NCI-H1694 treated with DMSO at 0.1 percent for 48 hours (cell line): ENCODE measurements at regions not wholly inside any gene's neighbourhood (a gene's known extent, or its start where the extent isn't known, plus 50 kb on each side); places are given as distances from the start of the nearest gene placed in this dataset.

Experiments used
- DNase-seq: peaks from one replicate; lab custom pipeline; 2025; lab: John Stamatoyannopoulos, UW

DNA sequence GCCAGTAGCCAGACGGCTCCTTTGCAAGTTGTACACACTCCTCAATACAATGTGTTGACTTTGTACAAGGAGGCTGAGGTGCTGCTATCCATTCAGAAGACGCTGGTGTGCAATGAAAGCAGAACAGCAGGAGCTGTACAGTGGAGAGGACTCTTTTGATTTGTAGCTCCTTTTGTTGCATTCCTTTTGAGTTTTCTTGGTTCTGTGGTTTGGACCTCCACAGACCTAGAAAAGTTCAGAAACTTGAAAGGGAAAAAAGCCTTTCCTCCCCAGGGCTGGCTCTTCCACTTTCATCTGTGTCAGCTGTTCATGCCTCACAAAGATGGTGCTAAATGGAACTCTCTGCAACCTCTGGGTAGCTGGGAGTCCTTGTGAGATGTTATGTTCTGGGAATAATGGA, 117.4 kb downstream of the MAT2B start:
- DNase-seq = no peak

- DNase-seq = no peak
Observed at GRCh38 chr5:163623524-163623923, 118.1 kb downstream of the MAT2B start.

DNA sequence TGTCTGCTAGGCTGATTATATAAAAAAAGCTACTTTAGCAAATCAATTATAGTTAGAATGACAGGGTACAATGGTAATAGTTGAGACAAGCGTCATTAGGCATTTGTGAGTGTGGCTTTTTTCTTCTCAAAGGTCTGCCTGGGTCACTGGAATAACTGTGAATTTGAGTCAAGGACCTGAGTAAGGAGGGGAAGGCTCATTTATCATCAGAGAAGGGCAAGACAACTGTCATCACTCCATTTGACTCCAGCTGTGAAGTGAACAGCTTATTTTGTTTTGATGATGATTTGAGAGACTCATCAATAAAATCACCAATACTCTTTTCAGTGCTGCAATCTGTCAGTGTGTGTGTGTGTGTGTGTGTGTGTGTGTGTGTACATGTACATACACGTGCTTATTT, 118.6 kb downstream of the MAT2B start:
- no peak for DNase-seq

DNA sequence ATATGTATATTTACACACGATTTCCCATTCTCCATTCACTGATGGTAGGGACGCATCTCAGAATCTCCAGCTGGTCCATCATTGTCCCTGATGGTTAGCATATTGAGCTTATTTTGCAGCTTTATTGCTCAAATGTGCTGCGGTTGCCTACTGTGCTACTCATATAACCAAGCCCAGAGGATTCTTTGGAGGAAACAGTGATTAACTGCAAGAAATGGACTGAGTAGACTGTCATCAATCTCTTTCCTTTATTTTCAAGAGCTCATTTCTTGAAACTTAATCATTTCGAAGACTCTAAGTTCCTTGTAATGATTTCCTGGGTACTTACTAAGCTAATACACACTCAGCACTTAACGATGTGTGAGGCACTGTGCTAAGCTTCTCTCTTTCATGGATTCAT, 119.0 kb downstream of the MAT2B start:
- no peak for DNase-seq

DNA sequence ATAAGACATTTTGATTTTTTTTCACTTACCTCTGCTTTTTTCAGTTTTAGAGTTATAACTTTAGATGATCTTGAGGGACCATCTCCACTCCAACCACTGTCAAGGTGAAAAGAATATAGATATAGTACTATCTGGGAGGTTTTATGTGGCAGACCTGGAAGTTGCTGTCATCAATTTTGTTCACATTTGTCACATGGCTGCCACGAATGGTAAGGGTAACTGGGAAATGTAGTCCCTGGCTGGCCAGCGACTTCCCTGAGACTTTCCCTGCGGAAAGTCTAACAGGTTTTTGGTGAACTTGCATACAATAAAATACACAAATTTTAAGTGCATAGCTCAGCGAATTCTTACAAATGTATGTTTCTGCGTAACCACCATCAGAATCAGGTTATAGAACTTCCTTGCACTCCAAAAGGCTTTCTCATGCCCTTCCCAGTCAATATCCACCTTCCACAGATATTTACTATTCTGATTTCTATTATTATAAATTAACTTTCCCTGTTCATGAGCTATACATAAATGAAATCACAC, 121.5 kb downstream of the MAT2B start:
- DNase-seq = no peak

DNA sequence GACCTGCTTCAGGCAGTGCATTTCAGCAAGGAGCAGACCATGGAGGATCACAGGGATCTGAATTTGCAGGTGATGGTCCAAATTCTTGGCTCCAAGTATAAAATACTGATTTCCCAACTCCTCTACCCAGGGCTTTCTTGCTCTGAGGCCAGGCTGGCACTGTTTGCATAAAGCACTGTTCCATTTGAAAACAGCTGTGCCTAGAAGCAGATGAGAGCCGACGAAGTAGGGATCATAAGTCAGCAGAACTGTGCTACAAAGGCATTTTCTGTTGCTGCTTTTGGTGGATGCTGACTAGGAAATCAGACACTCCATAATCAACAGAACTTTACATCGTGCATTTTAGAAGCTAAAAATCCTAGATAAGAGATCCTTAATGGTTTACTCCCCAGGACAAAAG, 126.4 kb downstream of the MAT2B start:
- DNase-seq = no peak

- peak; percentile 58 for DNase-seq
Observed at GRCh38 chr5:163633926-163634460, 128.6 kb downstream of the MAT2B start.

- no peak for DNase-seq
Observed at GRCh38 chr5:163635631-163636030, 130.2 kb downstream of the MAT2B start.

DNA sequence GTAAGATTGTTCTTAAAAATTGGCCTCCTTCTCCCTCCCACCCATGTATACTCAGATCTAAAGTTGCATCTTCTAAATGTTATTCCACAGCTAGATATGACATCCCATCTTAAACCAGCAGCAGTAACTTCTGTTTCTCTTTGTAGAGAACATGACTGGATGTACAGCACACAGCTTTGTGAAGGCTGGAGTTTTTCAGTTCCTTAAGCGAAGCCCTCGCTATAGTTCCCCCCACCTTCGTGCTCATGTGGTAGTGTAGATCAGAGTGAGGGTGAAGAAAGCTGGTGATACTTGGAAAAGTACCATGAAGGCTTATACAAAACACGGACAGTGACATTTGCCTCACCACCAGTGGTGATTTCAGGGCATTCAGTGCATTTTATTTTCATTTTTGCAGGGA, 137.5 kb downstream of the MAT2B start:
- no peak for DNase-seq

- DNase-seq = no peak
Observed at GRCh38 chr5:163645421-163646416, 140.3 kb downstream of the MAT2B start.

DNA sequence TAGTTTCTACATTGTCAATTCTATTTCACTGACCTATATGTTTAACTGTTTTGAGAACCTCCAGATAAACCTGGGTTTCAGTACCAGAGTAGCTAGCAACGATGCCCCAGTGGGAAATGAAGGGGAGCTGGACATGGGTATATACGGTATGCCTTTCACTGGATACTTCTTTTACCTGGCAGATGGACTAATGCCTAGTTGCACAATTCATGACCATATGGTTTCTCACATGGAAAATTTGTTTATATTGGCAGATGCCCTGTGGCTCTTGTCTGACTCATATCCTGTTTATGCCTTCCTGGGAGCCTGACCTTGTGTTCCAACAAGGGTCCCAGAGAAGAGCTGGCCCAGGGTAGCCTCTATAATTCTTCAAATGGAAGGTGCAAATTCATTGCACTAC, 144.1 kb downstream of the MAT2B start:
- DNase-seq = peak; percentile 76

GRCh38 chr5:163653526-163653925, 148.1 kb downstream of the MAT2B start:
- no peak for DNase-seq

DNA sequence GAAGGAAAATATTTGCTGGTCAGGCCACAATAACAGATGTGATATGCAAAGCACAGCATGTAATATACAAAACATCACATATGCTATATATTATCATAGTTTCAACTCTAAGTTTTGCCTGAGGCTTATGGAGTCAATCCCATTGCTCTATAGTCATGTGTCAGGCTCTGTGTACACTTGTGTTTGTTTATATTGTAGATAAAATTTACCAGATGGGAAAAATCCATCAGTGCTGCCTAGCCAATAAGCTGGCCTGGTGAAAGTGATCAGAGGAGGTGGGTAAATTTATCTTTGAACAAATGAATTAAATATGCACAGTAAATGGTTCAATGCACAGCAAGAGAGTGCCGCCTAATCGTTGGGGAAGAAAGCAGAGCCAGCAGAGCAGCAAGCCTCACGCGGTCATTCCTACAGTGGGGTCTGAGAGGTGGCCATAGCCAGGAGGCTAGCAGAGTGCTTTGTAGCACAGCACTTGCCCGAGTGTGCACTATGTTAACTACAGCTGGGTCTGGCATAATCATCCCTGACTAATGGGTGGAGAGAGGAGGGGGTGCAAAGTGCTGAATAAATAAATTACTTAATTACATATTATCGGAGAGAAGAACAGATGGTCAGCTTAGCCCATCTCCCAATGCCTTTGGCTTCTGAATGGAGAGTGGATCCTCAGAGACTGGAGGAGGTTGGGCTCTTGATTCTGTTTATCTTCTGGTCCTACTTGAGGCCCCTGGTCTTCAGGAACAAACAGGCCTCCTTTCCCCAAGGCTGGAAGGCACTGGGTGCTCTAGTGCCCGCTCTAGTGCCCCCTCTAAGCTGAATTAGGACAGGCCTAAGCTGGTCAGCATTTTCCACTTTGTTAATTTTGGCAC, 153.5 kb downstream of the MAT2B start:
- DNase-seq = peak; percentile 83

DNA sequence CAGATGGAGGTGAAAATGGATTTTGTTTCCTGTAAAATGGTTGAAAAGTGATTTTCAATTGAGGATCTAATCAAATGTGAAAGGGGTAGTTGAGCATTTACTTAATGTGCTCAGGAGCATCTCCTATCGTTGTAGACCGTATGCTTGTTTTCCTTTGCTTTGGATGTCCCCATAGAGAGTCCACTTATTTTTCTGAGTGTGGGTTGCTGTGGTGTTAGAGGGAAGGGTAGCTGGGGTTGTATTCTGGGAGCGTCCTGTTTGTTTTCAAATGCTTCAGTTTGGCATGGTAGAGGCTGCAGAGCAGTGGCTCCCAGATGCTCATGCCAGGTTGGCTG, 154.1 kb downstream of the MAT2B start:
- DNase-seq = peak; percentile 49

GRCh38 chr5:163660486-163660885, 155.1 kb downstream of the MAT2B start:
- DNase-seq = peak; percentile 20

DNA sequence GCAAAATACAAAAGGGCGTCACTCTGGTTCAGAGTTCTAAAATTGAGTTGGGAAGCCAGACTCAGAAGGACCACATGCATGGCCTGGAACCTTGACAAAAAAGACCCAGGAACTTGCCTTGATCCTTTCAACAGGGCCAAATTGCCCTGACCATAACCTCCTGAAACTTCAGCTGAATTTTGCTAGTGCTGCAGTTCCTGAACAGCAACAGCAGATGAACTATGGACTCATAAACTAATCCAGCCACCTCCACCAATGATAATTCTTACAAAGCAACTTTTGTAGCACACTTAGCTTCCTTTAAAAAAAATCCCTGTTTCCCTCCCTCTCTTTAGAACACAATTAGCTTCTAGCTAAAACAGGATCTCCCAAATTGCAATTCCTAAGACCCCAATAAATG, 155.9 kb downstream of the MAT2B start:
- DNase-seq = no peak

- no peak for DNase-seq
Observed at GRCh38 chr5:163670036-163670435, 164.6 kb downstream of the MAT2B start.

DNA sequence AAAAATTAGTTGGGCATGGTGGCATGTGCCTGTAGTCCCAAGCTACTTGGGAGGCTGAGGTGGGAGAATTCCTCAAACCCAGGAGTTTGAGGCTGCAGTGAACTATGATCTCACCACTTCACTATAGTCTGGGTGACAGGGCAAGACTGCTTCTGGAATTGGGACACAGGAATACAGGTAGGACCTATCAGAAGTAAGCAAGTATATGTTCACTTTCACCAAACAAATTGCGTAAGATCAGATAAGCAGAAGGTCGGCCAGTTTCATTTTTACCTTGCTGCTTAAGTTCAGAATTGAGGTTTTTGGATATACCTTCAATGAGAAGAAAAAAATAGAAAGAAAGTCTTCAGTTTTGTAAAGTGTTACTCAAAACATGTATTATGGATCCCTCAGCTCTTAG, 171.7 kb downstream of the MAT2B start:
- DNase-seq = no peak

GRCh38 chr5:163682234-163682633, 176.8 kb downstream of the MAT2B start:
- DNase-seq = no peak

DNA sequence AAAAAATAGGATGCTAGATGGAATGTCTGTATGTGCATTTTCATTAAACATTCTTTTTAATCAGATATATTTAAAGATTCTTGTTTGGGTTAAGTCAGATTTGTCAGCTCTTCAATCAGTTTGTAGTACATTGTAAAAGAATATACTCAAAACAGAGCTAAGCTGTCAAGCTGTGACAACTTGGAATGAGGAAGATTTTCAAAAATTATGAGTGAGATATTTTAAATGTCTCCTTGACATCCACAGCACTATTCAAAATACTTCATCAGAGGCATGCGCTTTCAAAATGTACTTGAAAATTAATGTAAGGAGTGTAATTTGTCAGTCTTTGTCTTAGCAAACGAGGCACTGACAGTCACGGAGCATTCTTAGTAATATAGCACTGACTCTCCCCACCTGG, 182.0 kb downstream of the MAT2B start:
- no peak for DNase-seq

DNA sequence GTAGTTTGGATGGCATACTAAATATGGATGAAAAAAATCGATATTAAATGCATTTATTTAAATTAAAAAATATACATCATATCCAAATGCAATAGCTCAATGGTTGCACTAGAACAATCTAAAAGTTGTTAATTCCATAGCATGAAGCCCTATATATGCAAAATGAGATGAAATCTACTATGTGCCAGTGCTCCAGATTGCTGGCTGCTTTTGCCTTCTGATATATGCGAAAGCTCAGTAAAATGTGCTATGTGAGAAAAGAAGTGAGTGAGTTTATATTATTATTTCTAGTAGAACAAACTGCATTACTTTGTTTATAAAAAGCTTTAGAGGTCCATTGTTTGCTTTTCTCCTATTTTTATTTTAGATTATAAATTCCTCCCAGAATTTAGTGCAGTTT, 186.7 kb downstream of the MAT2B start:
- DNase-seq = no peak

DNA sequence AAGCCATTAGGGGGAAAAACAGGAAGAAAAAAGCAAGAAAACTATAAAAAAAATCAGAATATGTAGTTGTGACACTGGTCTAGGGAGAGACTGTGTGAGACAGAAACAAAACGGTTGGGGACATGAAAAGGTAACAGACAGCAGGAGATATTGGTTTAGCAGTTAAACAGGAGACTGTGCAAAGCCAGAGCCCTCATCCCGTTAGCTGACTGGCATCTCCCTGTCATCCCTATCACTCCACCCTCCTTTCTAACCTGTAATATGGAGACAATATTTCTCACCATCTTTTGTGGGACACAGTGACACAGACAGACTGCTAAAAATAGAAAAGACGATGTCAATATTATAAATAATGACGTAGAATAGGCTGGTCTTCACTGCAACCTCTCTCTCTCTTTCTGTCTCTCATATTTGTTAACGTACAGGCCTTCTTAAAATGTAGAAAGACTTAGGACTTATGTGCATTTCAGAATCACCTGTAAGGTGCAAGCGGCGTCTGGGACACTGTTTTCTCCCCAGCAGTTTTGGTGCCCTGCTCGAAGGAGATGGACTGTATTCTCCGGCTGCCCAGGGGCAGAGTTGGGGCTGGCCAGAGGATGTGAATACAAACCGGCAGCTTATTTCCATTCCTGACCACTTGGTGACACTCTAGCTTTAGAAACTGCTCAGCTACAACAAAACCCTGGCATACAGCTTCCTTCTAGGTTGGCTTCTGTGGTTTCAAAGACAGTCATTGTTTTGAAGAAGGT, 190.6 kb downstream of the MAT2B start:
- peak; percentile 58 for DNase-seq
